IMR-90 (cell line): ENCODE measurements at regions not wholly inside any gene's neighbourhood (a gene's known extent, or its start where the extent isn't known, plus 50 kb on each side); places are given as distances from the start of the nearest gene placed in this dataset.

Source experiments
- ATAC-seq: fragments of 200-7000 bp; cut with Tn5 transposase; 2 replicates; pipeline ENCODE4 v1.9.1; 2020; ENCODE audit warnings: low read depth, mild to moderate bottlenecking, moderate library complexity
- BruUV-seq: library from RNA; stranded (reverse); fragments of 400-500 nt; replicated peaks from 2 replicates; lab custom pipeline; 2021; lab: Mats Ljungman, UMichigan
- CTCF ChIA-PET: fragments of 300-600 bp; formaldehyde crosslinking; extraction: SDS; loops from one replicate; lab custom pipeline; 2021; ENCODE audit warnings: antibody characterized with exemption; lab: Yijun Ruan, JAX
- POLR2A ChIA-PET: fragments of 300-600 bp; sonication (Branson Sonifier 250); formaldehyde crosslinking; loops from one replicate; lab custom pipeline; 2022; ENCODE audit warnings: antibody characterized with exemption; ENCODE audit not compliant: unreplicated experiment; lab: Charles Lee
- DNase-seq: peaks from one replicate; pipeline ENCODE4 v3.0.0; 2013
- H2AFZ ChIP-seq: replicated peaks from 2 replicates; pipeline ENCODE3; 2013; ENCODE audit warnings: low read length, mild to moderate bottlenecking; ENCODE audit not compliant: poor library complexity
- H2AK5ac ChIP-seq: 2 replicates; pipeline ENCODE4 v1.6.1; 2013; ENCODE audit warnings: low read depth, low read length, inconsistent platforms
- H2AK9ac ChIP-seq: replicated peaks from 2 replicates; pipeline ENCODE3; 2013; ENCODE audit warnings: mild to moderate bottlenecking, low read depth, low read length, moderate library complexity; ENCODE audit not compliant: poor library complexity
- H2BK120ac ChIP-seq: 2 replicates; pipeline ENCODE4 v1.6.1; 2013; ENCODE audit warnings: low read depth, low read length, inconsistent platforms
- H2BK15ac ChIP-seq: 3 replicates; pipeline ENCODE4 v1.6.1; 2013; ENCODE audit warnings: low read depth, low read length, inconsistent platforms
- H2BK20ac ChIP-seq: 2 replicates; pipeline ENCODE4 v1.6.1; 2013; ENCODE audit warnings: low read depth, mild to moderate bottlenecking, inconsistent platforms, low read length, moderate library complexity
- H2BK5ac ChIP-seq: 2 replicates; pipeline ENCODE4 v1.6.1; 2013; ENCODE audit warnings: mild to moderate bottlenecking, low read depth, low read length, inconsistent platforms; ENCODE audit not compliant: poor library complexity, severe bottlenecking
- H3K14ac ChIP-seq: replicated peaks from 2 replicates; pipeline ENCODE4 v1.6.1; 2013; ENCODE audit warnings: low read depth, low read length, inconsistent platforms
- H3K18ac ChIP-seq: 2 replicates; pipeline ENCODE4 v1.6.1; 2013; ENCODE audit warnings: low read depth, low read length, control low read depth
- H3K23ac ChIP-seq: 2 replicates; pipeline ENCODE4 v1.6.1; 2013; ENCODE audit warnings: low read depth, low read length, inconsistent platforms
- H3K27ac ChIP-seq: 2 replicates; pipeline ENCODE4 v1.5.1; 2013; ENCODE audit warnings: mild to moderate bottlenecking, control low read depth, low read length; ENCODE audit not compliant: insufficient read depth
- H3K27me3 ChIP-seq: 2 replicates; pipeline ENCODE4 v1.6.1; 2013; ENCODE audit warnings: low read length; ENCODE audit not compliant: control insufficient read depth, insufficient read depth
- H3K36me3 ChIP-seq: 2 replicates; pipeline ENCODE4 v1.6.1; 2013; ENCODE audit warnings: low read length, mixed read lengths; ENCODE audit not compliant: control insufficient read depth, insufficient read depth
- H3K4ac ChIP-seq: 2 replicates; pipeline ENCODE4 v1.6.1; 2013; ENCODE audit warnings: low read depth, low read length, inconsistent platforms
- H3K4me1 ChIP-seq: 2 replicates; pipeline ENCODE4 v1.6.1; 2013; ENCODE audit warnings: low read length, mixed read lengths; ENCODE audit not compliant: control insufficient read depth, insufficient read depth
- H3K4me2 ChIP-seq: 2 replicates; pipeline ENCODE4 v1.6.1; 2013; ENCODE audit warnings: low read depth, mild to moderate bottlenecking, control low read depth, low read length, moderate library complexity
- H3K4me3 ChIP-seq: 2 replicates; pipeline ENCODE4 v1.5.1; 2013; ENCODE audit warnings: low read depth, mild to moderate bottlenecking, control low read depth, low read length, moderate library complexity; ENCODE audit not compliant: insufficient read depth
- H3K56ac ChIP-seq: 2 replicates; pipeline ENCODE4 v1.6.1; 2013; ENCODE audit warnings: low read length, inconsistent platforms; ENCODE audit not compliant: insufficient read depth; ENCODE audit errors: extremely low read depth
- H3K79me1 ChIP-seq, 2 experiments: 2 replicates each; pipeline ENCODE4 v1.6.1; 2013; ENCODE audit warnings: low read length in 2 of 2, inconsistent platforms in 1 of 2, low read depth in 1 of 2
- H3K9ac ChIP-seq: 2 replicates; pipeline ENCODE4 v1.6.1; 2013; ENCODE audit warnings: low read depth, low read length, control low read depth
- H3K9me1 ChIP-seq: 2 replicates; pipeline ENCODE4 v1.6.1; 2013; ENCODE audit warnings: low read length, inconsistent platforms; ENCODE audit not compliant: insufficient read depth
- H3K9me3 ChIP-seq: 2 replicates; pipeline ENCODE4 v1.6.1; 2013; ENCODE audit warnings: low read length; ENCODE audit not compliant: control insufficient read depth, insufficient read depth
- H4K20me1 ChIP-seq: 2 replicates; pipeline ENCODE4 v1.6.1; 2013; ENCODE audit warnings: low read length, inconsistent platforms; ENCODE audit not compliant: insufficient read depth
- H4K5ac ChIP-seq: 2 replicates; pipeline ENCODE4 v1.6.1; 2013; ENCODE audit warnings: mild to moderate bottlenecking, low read depth, low read length, control low read depth
- H4K8ac ChIP-seq, 2 experiments: 2 replicates each; pipeline ENCODE4 v1.6.1; 2013; ENCODE audit warnings: low read depth in 2 of 2, low read length in 2 of 2, control low read depth in 1 of 2, inconsistent platforms in 1 of 2
- H4K91ac ChIP-seq: 2 replicates; pipeline ENCODE4 v1.6.1; 2013; ENCODE audit warnings: low read depth, low read length, inconsistent platforms; ENCODE audit not compliant: insufficient read depth
- CEBPB ChIP-seq: IDR thresholded peaks from 2 replicates; pipeline ENCODE4 v1.6.1; 2012; ENCODE audit warnings: low read depth, low read length, improper control_type of control experiment
- CTCF ChIP-seq: conservative IDR thresholded peaks from 2 replicates; pipeline ENCODE4 v1.5.1; 2012; ENCODE audit warnings: mild to moderate bottlenecking, low read depth, low read length, improper control_type of control experiment
- dilution Hi-C: fragments of 300-500 bp; cut with HindIII; formaldehyde crosslinking; loops from one replicate; pipeline ENCODE4 v1.14.3; 2018; ENCODE audit warnings: low sequenced_read_pairs; ENCODE audit not compliant: unreplicated experiment
- in situ Hi-C: fragments of 300-500 bp; cut with MboI; formaldehyde crosslinking; loops from 3 replicates; pipeline ENCODE4 v1.14.3; 2019; ENCODE audit warnings: low sequenced_read_pairs, inconsistent platforms, mixed read lengths
- intact Hi-C: fragments of 100-400 bp; cut with micrococcal nuclease; formaldehyde crosslinking; loops from 2 replicates; pipeline ENCODE4 v1.10.0; 2022

- POLR2A ChIA-PET = no interaction called here
- Histone ChIP-seq H3K9ac (no peak overlapping the region), H2BK20ac (no peak overlapping the region; the same call in 1 of the 2 replicates), H2BK5ac (no peak overlapping the region), H2BK15ac (no peak overlapping the region), H2BK120ac (no peak overlapping the region), H3K14ac (no peak overlapping the region), H4K8ac (no peak overlapping the region), H3K27me3 (no peaks in the 10 kb centered on the region), H3K23ac (no peak overlapping the region), H4K91ac (no peak overlapping the region), H3K36me3 (no peaks in the 10 kb centered on the region), H4K5ac (no peak overlapping the region), H3K9me1 (no peaks in the 10 kb centered on the region), H3K4me2 (no peak overlapping the region), H2AK9ac (no peak overlapping the region), H2AFZ (no peak overlapping the region), H3K4ac (no peak overlapping the region), H3K27ac (no peak overlapping the region), H2AK5ac (no peak overlapping the region), H3K18ac (no peak overlapping the region), H3K79me1 (no peaks in the 10 kb centered on the region), H3K9me3 (no peaks in the 10 kb centered on the region), H3K56ac (no peak overlapping the region), H3K4me3 (no peak overlapping the region), H4K20me1 (no peaks in the 10 kb centered on the region), H3K4me1 (no peaks in the 10 kb centered on the region)
- intact Hi-C loops = no loop called here
- DNase-seq = no peak
- ATAC-seq = no peak
- BruUV-seq = no TSS peak
- dilution Hi-C loops = no loop called here
- peak; percentile 6; the same call in 1 of the 2 replicates for TF ChIP-seq CEBPB
- TF ChIP-seq CTCF = no peak
- CTCF ChIA-PET = no interaction called here
- in situ Hi-C loops = no loop called here
Measured at GRCh38 chr7:84848219-84848973, 338.5 kb downstream of the SEMA3D start.
